Gastroesophageal sphincter (tissue), 4 donors: ENCODE measurements at regions not wholly inside any gene's neighbourhood (a gene's known extent, or its start where the extent isn't known, plus 50 kb on each side); places are given as distances from the start of the nearest gene placed in this dataset.

Experiments
- ATAC-seq: fragments of 150-250 bp; one replicate; pipeline ENCODE4 v1.9.1; 2016; ENCODE audit warnings: mild to moderate bottlenecking, moderate library complexity
- H3K27ac ChIP-seq, 4 donors: fragments of 200-600 bp; sonication (generic) in 3 of 4; 1 replicate in 3 of 4; 2 replicates in 1 of 4; pipeline ENCODE4 v1.5.1; 2016 to 2019
- H3K27me3 ChIP-seq: fragments of 200-600 bp; sonication (generic); one replicate; pipeline ENCODE4 v1.5.1; 2019
- H3K36me3 ChIP-seq, 2 donors: fragments of 200-600 bp; sonication (generic); one replicate each; pipeline ENCODE4 v1.5.1; 2019; ENCODE audit warnings: control low read depth in 1 of 2
- H3K4me1 ChIP-seq, 3 donors: fragments of 200-600 bp; sonication (generic); 1 replicate in 2 of 3; 2 replicates in 1 of 3; pipeline ENCODE4 v1.5.1; 2016 to 2019; ENCODE audit warnings: control low read depth in 2 of 3
- H3K4me3 ChIP-seq, 2 donors: fragments of 200-600 bp; sonication (generic); one replicate each; pipeline ENCODE4 v1.5.1; 2019; ENCODE audit warnings: mild to moderate bottlenecking in 1 of 2, moderate library complexity in 1 of 2
- H3K9me3 ChIP-seq, 3 donors: fragments of 200-600 bp; sonication (generic); one replicate each; pipeline ENCODE4 v1.5.1; 2017 to 2019; ENCODE audit warnings: control low read depth in 2 of 3
- CTCF ChIP-seq, 4 experiments: fragments of 200-600 bp in 2 of 4; fragments of 450-650 bp in 2 of 4; sonication (generic) in 1 of 4; IDR thresholded peaks; one replicate each; pipeline ENCODE4 v1.5.1; 2017 to 2019; ENCODE audit warnings: antibody characterized with exemption in 4 of 4, mild to moderate bottlenecking in 2 of 4, moderate library complexity in 2 of 4
- EP300 ChIP-seq: sonication (generic); formaldehyde crosslinking; IDR thresholded peaks from one replicate; pipeline ENCODE4 v1.6.1; 2017; ENCODE audit warnings: antibody characterized with exemption, mild to moderate bottlenecking
- POLR2A ChIP-seq, 2 donors: fragments of 450-650 bp; IDR thresholded peaks; one replicate each; pipeline ENCODE4 v1.6.1; 2017; ENCODE audit warnings: antibody characterized with exemption in 2 of 2, mild to moderate bottlenecking in 2 of 2, moderate library complexity in 1 of 2
- POLR2AphosphoS5 ChIP-seq: sonication (generic); formaldehyde crosslinking; IDR thresholded peaks from one replicate; pipeline ENCODE4 v1.6.1; 2017; ENCODE audit warnings: antibody characterized with exemption
- WGBS, 2 donors: methylation state at CpG; one replicate each; pipeline ENCODE4 v1.1.5; 2018; ENCODE audit warnings: low coverage in 1 of 2; 5-methylcytosine and 5-hydroxymethylcytosine counted together

DNA sequence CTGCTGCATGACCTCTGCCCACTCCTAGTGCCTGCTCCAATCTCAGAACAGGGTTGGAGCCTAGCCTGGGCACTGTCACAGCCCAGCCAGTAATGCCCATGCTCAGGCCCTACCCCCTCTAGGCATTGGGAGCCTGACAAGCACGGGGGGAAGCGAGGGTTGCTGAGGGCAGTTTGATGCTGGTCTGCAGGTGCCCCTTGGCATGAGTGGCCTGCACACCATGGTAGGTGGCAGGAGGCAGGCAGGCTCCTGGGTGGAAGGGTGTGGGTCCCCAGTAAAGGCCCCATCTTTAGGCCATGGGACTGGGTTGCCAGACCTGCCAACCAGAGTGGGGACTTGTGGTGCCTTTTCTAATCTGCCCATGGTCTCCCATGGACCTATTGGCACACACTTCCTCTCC is 72.1 kb upstream of the DCAF12L2 start:
- ATAC-seq: no peak
- WGBS, 2 donors: no CpG with 5 or more reads among the region's 2 CpGs

GRCh38 chrX:126237524-126237923 is 71.4 kb upstream of the DCAF12L2 start:
- no peak for TF ChIP-seq CTCF (IDR thresholded peaks at IDR 0.05)
- no peak for TF ChIP-seq EP300
- no peak for TF ChIP-seq POLR2A (IDR thresholded peaks at IDR 0.05)
- no peak for TF ChIP-seq POLR2AphosphoS5
- Histone ChIP-seq H3K27ac (no peak overlapping the region), H3K9me3 (no peaks in the 10 kb centered on the region), H3K27me3 (no peaks in the 10 kb centered on the region), H3K4me3 (no peak overlapping the region), H3K4me1 (no peaks in the 10 kb centered on the region), H3K36me3 (no peaks in the 10 kb centered on the region)
- no CpG with 5 or more reads among the region's 10 CpGs for WGBS, 2 donors
- peak; percentile 31 for ATAC-seq

More for the DNA sequence above, 72.1 kb upstream of the DCAF12L2 start:
- no peaks in the 10 kb centered on the region for H3K27me3 ChIP-seq
- H3K27ac ChIP-seq: no peak overlapping the region
- TF ChIP-seq EP300 (no peak), POLR2A (IDR thresholded peaks at IDR 0.05) (no peak), CTCF (IDR thresholded peaks at IDR 0.05) (no peak), POLR2AphosphoS5 (no peak)
- H3K4me1 ChIP-seq: no peaks in the 10 kb centered on the region
- no peaks in the 10 kb centered on the region for H3K9me3 ChIP-seq
- no peak overlapping the region for H3K4me3 ChIP-seq
- H3K36me3 ChIP-seq: no peaks in the 10 kb centered on the region
